Lung (tissue), 11 donors: ENCODE measurements at regions not wholly inside any gene's neighbourhood (a gene's known extent, or its start where the extent isn't known, plus 50 kb on each side); places are given as distances from the start of the nearest gene placed in this dataset.

Experiments
- ATAC-seq: fragments of 200-7000 bp; cut with Tn5 transposase; one replicate; pipeline ENCODE4 v1.9.1; 2020; ENCODE audit warnings: moderate number of reproducible peaks; ENCODE audit not compliant: insufficient read depth, low FRiP score
- DNase-seq, 3 donors: peaks; one replicate each; pipeline ENCODE4 v3.0.0-alpha.2; 2013 to 2017
- H3K27ac ChIP-seq, 2 donors: one replicate each; pipeline ENCODE4 v1.5.1; 2013; ENCODE audit warnings: mild to moderate bottlenecking in 2 of 2, moderate library complexity in 2 of 2, control low read depth in 1 of 2, inconsistent platforms in 1 of 2, low read depth in 1 of 2, low read length in 1 of 2
- H3K27me3 ChIP-seq, 3 donors: one replicate each; pipeline ENCODE4 v1.5.1; 2013; ENCODE audit warnings: low read length in 2 of 3; ENCODE audit not compliant: control insufficient read depth in 3 of 3, insufficient read depth in 3 of 3
- H3K36me3 ChIP-seq, 4 donors: one replicate each; pipeline ENCODE4 v1.5.1; 2013; ENCODE audit warnings: low read length in 4 of 4, mild to moderate bottlenecking in 1 of 4, moderate library complexity in 1 of 4; ENCODE audit not compliant: control insufficient read depth in 4 of 4, insufficient read depth in 4 of 4
- H3K4me1 ChIP-seq, 5 donors: one replicate each; pipeline ENCODE4 v1.5.1; 2013; ENCODE audit warnings: low read length in 5 of 5, mild to moderate bottlenecking in 2 of 5, moderate library complexity in 1 of 5; ENCODE audit not compliant: control insufficient read depth in 5 of 5, insufficient read depth in 5 of 5
- H3K4me3 ChIP-seq: one replicate; pipeline ENCODE4 v1.5.1; 2013; ENCODE audit warnings: mild to moderate bottlenecking, control low read depth, moderate library complexity
- H3K9ac ChIP-seq, 2 donors: one replicate each; pipeline ENCODE4 v1.5.1; 2013; ENCODE audit warnings: low read length in 2 of 2, control low read depth in 1 of 2; ENCODE audit not compliant: insufficient read depth in 1 of 2
- H3K9me3 ChIP-seq, 4 donors: one replicate each; pipeline ENCODE4 v1.5.1; 2013; ENCODE audit warnings: low read length in 3 of 4, mild to moderate bottlenecking in 1 of 4, moderate library complexity in 1 of 4; ENCODE audit not compliant: control insufficient read depth in 4 of 4, insufficient read depth in 3 of 4
- WGBS, 2 donors: extraction: QIAGEN DNeasy Blood & Tissue Kit; methylation state at CpG; one replicate each; pipeline ENCODE4 v1.1.7; 2013; 5-methylcytosine and 5-hydroxymethylcytosine counted together
- TF ChIP-seq, protein P1 (sequence below): IDR thresholded peaks from 2 replicates; pipeline ENCODE4 v1.5.1; 2012; ENCODE audit warnings: mild to moderate bottlenecking; ENCODE audit errors: control extremely low read depth, extremely low read depth
- donor health status: control.
- donor health status: control.
- donor health status: Bipolar disorder and iron deficiency.
- donor health status: healthy.
- donor health status: DM: yes; HTN: yes; CAD: no.

DNA sequence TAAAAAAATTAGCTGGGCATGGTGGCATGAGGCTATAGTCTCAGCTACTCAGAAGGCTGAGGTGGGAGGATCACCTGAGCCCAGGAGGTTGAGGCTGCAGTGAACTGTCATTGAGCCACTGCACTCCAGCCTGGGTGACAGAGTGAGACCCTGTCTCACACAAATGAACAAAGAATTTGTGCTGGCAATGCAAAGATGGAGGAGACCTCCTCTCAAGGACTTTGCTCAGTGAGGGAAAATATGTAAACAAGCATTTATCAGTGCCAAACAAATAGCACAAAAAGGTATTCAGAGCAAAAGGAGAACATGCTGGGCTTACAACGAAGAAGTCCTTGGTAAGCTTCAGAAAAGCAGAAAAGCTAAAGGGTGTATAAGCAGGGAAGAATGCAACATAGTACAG lies 113.1 kb upstream of the UMPS start:
- ATAC-seq (no peak), DNase-seq (no peak)
- H3K9ac ChIP-seq, result no peak overlapping the region
- TF ChIP-seq, protein P1, sequence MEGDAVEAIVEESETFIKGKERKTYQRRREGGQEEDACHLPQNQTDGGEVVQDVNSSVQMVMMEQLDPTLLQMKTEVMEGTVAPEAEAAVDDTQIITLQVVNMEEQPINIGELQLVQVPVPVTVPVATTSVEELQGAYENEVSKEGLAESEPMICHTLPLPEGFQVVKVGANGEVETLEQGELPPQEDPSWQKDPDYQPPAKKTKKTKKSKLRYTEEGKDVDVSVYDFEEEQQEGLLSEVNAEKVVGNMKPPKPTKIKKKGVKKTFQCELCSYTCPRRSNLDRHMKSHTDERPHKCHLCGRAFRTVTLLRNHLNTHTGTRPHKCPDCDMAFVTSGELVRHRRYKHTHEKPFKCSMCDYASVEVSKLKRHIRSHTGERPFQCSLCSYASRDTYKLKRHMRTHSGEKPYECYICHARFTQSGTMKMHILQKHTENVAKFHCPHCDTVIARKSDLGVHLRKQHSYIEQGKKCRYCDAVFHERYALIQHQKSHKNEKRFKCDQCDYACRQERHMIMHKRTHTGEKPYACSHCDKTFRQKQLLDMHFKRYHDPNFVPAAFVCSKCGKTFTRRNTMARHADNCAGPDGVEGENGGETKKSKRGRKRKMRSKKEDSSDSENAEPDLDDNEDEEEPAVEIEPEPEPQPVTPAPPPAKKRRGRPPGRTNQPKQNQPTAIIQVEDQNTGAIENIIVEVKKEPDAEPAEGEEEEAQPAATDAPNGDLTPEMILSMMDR, result no peak
- H3K36me3 ChIP-seq, result no peaks in the 10 kb centered on the region
- peak overlapping the region in 1 of 2 donors; percentile 93 for H3K27ac ChIP-seq
- WGBS, 2 donors, result 71 to 77% methylated on average over 1 of the region's 1 CpG
- H3K4me3 ChIP-seq, result no peak overlapping the region
- H3K9me3 ChIP-seq, result no peaks in the 10 kb centered on the region
- no peaks in the 10 kb centered on the region for H3K27me3 ChIP-seq
- H3K4me1 ChIP-seq, result peaks cover 0 to 19% (median 0%) of the 10 kb centered on the region in 5 donors

DNA sequence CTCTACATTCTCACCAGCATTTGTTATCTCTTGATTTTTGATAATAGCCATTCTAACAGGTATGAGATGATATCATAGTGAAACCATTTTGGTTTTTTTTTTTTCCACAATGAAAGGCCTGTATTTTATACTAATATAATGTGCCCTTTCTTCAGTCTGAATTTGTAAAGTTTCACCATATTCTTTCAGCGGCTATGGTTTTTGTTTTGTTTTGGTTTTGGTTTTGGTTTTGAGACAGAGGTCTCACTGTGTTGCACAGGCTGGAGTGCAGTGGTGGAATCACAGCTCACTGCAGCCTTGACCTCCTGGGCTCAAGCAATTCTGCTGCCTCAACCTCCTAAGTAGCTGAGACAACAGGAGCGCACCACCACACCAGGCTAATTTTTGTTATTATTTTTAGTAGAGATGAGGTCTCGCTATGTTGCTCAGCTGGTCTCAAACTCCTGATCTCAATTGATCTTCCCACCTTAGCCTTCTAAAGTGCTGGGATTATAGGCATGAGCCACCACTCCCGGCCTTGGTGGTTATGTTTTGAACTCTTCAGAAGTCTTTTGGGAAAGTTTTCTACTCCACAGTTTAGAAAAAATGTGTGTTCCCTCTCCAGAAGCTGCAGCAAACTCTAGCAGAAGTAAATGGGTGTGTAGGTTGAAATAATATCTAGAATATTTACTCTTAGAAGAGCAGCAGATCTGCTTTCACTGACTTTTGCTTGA lies 110.2 kb upstream of the UMPS start:
- Histone ChIP-seq H3K9me3 (no peaks in the 10 kb centered on the region), H3K4me3 (no peak overlapping the region), H3K27me3 (no peaks in the 10 kb centered on the region), H3K4me1 (peaks cover 0 to 15% (median 0%) of the 10 kb centered on the region in 5 donors), H3K27ac (peak overlapping the region in 1 of 2 donors; percentile 56), H3K36me3 (no peaks in the 10 kb centered on the region), H3K9ac (no peak overlapping the region)
- no peak for ATAC-seq
- DNase-seq, result no peak
- WGBS, 2 donors, result 81 to 87% methylated on average over 4 of the region's 4 CpGs
- TF ChIP-seq, protein P1, result no peak

DNA sequence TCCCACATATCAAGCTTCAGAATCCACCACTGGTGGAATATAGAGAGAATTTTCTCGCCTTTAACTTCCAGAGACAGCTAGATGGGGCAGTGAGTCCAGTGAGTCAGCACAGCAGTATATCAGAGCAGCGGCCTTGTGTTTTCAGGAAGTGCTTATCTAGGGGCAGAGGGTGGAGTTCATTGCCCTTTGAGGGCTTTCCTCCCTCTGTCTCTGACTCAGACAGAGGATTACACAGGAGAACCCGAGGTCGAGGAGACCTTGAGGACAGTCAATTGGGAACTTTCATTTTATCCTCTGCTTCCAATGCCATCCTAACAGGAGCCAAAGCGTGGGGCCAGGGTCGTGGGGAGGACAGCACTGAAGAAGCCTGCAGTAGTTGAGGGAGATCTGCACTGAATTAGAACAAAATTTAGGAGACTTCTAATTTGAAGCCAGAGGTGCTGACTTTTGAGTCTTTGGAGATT lies 109.6 kb upstream of the UMPS start:
- peaks cover 0 to 15% (median 0%) of the 10 kb centered on the region in 5 donors for H3K4me1 ChIP-seq
- no peak overlapping the region for H3K4me3 ChIP-seq
- H3K36me3 ChIP-seq, result no peaks in the 10 kb centered on the region
- no peak overlapping the region for H3K9ac ChIP-seq
- ATAC-seq, result peak; percentile 92
- TF ChIP-seq, protein P1, result no peak
- H3K9me3 ChIP-seq, result no peaks in the 10 kb centered on the region
- no peak for DNase-seq
- peak overlapping the region; percentile 6 to 75 for H3K27ac ChIP-seq
- no peaks in the 10 kb centered on the region for H3K27me3 ChIP-seq
- 35 to 37% methylated on average over 6 of the region's 6 CpGs for WGBS, 2 donors

DNA sequence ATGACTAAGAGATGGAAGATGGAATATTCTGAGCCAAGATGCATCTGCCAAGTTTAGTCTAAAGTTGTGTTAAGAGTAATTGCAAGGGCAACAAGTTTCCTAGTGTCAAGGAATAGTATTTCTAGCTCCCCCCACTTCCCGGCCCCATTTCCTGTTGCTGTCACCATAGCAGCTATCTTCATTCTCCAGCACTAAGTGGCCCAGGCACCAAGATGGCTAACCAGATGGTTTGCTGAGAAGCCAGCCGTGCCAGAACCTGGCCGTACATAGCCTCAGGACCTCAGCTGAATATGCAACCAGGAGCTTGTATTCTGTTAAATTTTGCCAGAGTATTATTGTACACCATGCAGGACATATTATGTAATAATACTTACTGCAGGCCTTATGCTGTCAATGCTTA lies 108.8 kb upstream of the UMPS start:
- Histone ChIP-seq H3K4me1 (peaks cover 0 to 13% (median 0%) of the 10 kb centered on the region in 5 donors), H3K9me3 (no peaks in the 10 kb centered on the region), H3K27ac (peak overlapping the region in 1 of 2 donors; percentile 75), H3K4me3 (no peak overlapping the region), H3K27me3 (no peaks in the 10 kb centered on the region), H3K36me3 (no peaks in the 10 kb centered on the region), H3K9ac (no peak overlapping the region)
- no peak for ATAC-seq
- DNase-seq, result peak in 1 of 3 donors; percentile 24
- 35 to 45% methylated on average over 3 of the region's 3 CpGs for WGBS, 2 donors
- TF ChIP-seq, protein P1, result no peak
